ENCODE measurements at regions not wholly inside any gene's neighbourhood (a gene's known extent, or its start where the extent isn't known, plus 50 kb on each side); places are given as distances from the start of the nearest gene placed in this dataset.

- H3K9me3 ChIP-seq = no peaks in the 10 kb centered on the region
- H3K9me3 Mint-ChIP-seq (ENCODE audit: unreplicated experiment) = no peaks in the 10 kb centered on the region
These were observed 97.8 kb downstream of the LLPH start for GRCh38 chr12:66032739-66033138.

DNA sequence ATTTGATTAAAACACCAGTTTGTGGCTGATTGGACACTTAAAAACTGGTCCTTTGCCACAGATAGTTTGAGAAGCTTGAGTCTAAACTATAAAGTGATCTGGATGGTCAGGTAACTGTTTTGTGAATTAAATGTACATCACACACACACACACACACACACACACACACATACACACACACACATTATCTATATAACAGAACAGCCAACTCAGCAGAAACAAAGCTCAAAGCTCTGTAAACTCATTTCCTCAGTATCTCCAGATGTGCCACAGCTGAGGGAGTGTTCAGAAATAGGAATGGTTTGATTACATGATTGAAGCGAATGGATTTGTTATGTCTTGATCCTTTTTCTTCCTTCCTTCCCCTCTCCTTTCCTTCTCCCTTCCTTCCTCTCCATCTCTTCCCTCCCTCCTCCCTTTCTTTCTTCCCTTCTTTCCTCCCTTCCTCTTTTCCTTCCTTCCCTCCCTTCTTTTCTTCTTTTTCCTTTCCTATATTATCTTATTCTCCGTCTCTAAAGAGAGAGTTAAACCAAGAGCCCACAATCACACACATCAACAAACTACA, 100.3 kb downstream of the LLPH start:
- Mint-ChIP-seq H3K4me1 (ENCODE audit: low read depth, unreplicated experiment) (peaks cover 11% of the 10 kb centered on the region), H3K4me3 (ENCODE audit: unreplicated experiment) (no peak overlapping the region), H3K27me3 (ENCODE audit: insufficient read depth, unreplicated experiment) (no peaks in the 10 kb centered on the region), H3K27ac (ENCODE audit: unreplicated experiment) (no peak overlapping the region), H3K9me3 (ENCODE audit: unreplicated experiment) (no peaks in the 10 kb centered on the region), H3K36me3 (ENCODE audit: insufficient read depth, unreplicated experiment) (no peaks in the 10 kb centered on the region)
- DNase-seq = no peak
- ChIA-PET CTCF (no interaction called here), POLR2A (no interaction called here)
- Histone ChIP-seq H3K4me3 (ENCODE audit: low read depth, low read length) (no peak overlapping the region), H3K27me3 (replicated peaks; ENCODE audit: control insufficient read depth, insufficient read depth, low read length) (no peaks in the 10 kb centered on the region), H3K9me3 (no peaks in the 10 kb centered on the region), H3K36me3 (ENCODE audit: control insufficient read depth, insufficient read depth, low read length) (no peaks in the 10 kb centered on the region), H3K4me1 (no peaks in the 10 kb centered on the region; the same call in 1 of the 2 replicates)
- TF ChIP-seq, protein P1, sequence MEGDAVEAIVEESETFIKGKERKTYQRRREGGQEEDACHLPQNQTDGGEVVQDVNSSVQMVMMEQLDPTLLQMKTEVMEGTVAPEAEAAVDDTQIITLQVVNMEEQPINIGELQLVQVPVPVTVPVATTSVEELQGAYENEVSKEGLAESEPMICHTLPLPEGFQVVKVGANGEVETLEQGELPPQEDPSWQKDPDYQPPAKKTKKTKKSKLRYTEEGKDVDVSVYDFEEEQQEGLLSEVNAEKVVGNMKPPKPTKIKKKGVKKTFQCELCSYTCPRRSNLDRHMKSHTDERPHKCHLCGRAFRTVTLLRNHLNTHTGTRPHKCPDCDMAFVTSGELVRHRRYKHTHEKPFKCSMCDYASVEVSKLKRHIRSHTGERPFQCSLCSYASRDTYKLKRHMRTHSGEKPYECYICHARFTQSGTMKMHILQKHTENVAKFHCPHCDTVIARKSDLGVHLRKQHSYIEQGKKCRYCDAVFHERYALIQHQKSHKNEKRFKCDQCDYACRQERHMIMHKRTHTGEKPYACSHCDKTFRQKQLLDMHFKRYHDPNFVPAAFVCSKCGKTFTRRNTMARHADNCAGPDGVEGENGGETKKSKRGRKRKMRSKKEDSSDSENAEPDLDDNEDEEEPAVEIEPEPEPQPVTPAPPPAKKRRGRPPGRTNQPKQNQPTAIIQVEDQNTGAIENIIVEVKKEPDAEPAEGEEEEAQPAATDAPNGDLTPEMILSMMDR (IDR thresholded peaks at IDR 0.05; ENCODE audit: insufficient read depth in 1 of 2, low read depth in 1 of 2, low read length in 1 of 2, severe bottlenecking in 1 of 2, unreplicated experiment in 1 of 2) = no peak
- intact Hi-C loops (cut with micrococcal nuclease; ENCODE audit: unreplicated experiment) = no loop called here
- BruUV-seq (replicated peaks) = no TSS peak

More at GRCh38 chr12:66032739-66033138, 97.8 kb downstream of the LLPH start:
- no peaks in the 10 kb centered on the region for H3K27me3 ChIP-seq (replicated peaks; ENCODE audit: control insufficient read depth, insufficient read depth, low read length)
- ChIA-PET CTCF (no interaction called here), POLR2A (no interaction called here)
- Mint-ChIP-seq H3K27me3 (ENCODE audit: insufficient read depth, unreplicated experiment) (no peaks in the 10 kb centered on the region), H3K4me1 (ENCODE audit: low read depth, unreplicated experiment) (peaks cover 8% of the 10 kb centered on the region), H3K27ac (ENCODE audit: unreplicated experiment) (no peak overlapping the region), H3K36me3 (ENCODE audit: insufficient read depth, unreplicated experiment) (no peaks in the 10 kb centered on the region), H3K4me3 (ENCODE audit: unreplicated experiment) (no peak overlapping the region)
- BruUV-seq (replicated peaks) = no TSS peak
- intact Hi-C loops (cut with micrococcal nuclease; ENCODE audit: unreplicated experiment) = no loop called here
- peaks cover 5% of the 10 kb centered on the region; the same call in 1 of the 2 replicates for H3K4me1 ChIP-seq
- TF ChIP-seq, protein P1 (IDR thresholded peaks at IDR 0.05; ENCODE audit: insufficient read depth in 1 of 2, low read depth in 1 of 2, low read length in 1 of 2, severe bottlenecking in 1 of 2, unreplicated experiment in 1 of 2) = no peak
- no peak overlapping the region for H3K4me3 ChIP-seq (ENCODE audit: low read depth, low read length)
- DNase-seq = no peak
- H3K36me3 ChIP-seq (ENCODE audit: control insufficient read depth, insufficient read depth, low read length) = no peaks in the 10 kb centered on the region

DNA sequence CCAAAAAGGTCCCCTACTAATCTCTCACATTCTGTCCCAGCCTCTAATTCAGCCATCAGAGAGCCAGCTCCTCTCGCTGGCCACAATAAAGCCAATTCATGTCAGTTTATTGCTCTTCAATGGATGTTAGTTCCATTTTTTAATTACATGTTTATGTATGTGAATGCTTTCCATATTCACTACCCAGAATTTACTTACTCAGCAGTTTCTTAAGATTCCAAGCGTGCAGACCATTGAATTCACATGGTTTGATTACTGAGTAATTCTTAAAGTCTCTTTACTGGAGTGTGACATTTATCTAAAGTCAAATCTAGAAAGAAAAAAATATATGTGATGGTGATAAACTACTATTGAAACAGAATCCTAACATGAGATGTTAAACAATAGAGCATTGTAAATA, 102.2 kb downstream of the LLPH start:
- H3K36me3 ChIP-seq (ENCODE audit: control insufficient read depth, insufficient read depth, low read length) = no peaks in the 10 kb centered on the region
- intact Hi-C loops (cut with micrococcal nuclease; ENCODE audit: unreplicated experiment) = no loop called here
- BruUV-seq (replicated peaks) = no TSS peak
- ChIA-PET POLR2A (no interaction called here), CTCF (no interaction called here)
- Mint-ChIP-seq H3K36me3 (ENCODE audit: insufficient read depth, unreplicated experiment) (no peaks in the 10 kb centered on the region), H3K27ac (ENCODE audit: unreplicated experiment) (no peak overlapping the region), H3K4me1 (ENCODE audit: low read depth, unreplicated experiment) (peaks cover 11% of the 10 kb centered on the region), H3K27me3 (ENCODE audit: insufficient read depth, unreplicated experiment) (no peaks in the 10 kb centered on the region), H3K4me3 (ENCODE audit: unreplicated experiment) (no peak overlapping the region), H3K9me3 (ENCODE audit: unreplicated experiment) (no peaks in the 10 kb centered on the region)
- H3K9me3 ChIP-seq = no peaks in the 10 kb centered on the region
- H3K4me3 ChIP-seq (ENCODE audit: low read depth, low read length) = no peak overlapping the region
- no peaks in the 10 kb centered on the region for H3K27me3 ChIP-seq (replicated peaks; ENCODE audit: control insufficient read depth, insufficient read depth, low read length)
- peaks cover 9% of the 10 kb centered on the region for H3K4me1 ChIP-seq
- TF ChIP-seq, protein P1 (IDR thresholded peaks at IDR 0.05; ENCODE audit: insufficient read depth in 1 of 2, low read depth in 1 of 2, low read length in 1 of 2, severe bottlenecking in 1 of 2, unreplicated experiment in 1 of 2) = no peak
- no peak for DNase-seq
